ENCODE measurements at regions not wholly inside any gene's neighbourhood (a gene's known extent, or its start where the extent isn't known, plus 50 kb on each side); places are given as distances from the start of the nearest gene placed in this dataset.
"Not testable (repeated sequence)": the region's sequence is repeated elsewhere in the genome, so short reads cannot be mapped to it uniquely, and the experiment has no call there.

DNA sequence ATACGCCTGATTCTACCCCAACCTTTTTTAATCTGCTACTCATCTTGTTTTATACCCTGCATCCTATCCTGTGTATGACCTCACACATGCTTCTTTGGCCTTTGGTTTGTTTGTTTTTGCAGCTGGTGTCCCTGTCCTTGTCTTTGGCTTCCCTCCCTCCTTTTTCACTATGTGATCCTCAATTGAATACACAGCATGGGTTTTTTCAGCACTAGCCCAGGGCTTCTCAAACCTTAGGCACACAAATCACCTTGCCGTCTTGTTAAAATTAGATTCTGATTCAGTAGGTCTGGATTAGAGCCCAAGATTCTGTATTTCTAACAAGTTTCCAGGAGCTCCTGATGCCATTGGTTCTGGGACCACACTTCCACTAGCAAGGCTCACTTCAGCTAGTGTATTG is 321.5 kb upstream of the MAN1A1 start:
- TF ChIP-seq, protein P1, sequence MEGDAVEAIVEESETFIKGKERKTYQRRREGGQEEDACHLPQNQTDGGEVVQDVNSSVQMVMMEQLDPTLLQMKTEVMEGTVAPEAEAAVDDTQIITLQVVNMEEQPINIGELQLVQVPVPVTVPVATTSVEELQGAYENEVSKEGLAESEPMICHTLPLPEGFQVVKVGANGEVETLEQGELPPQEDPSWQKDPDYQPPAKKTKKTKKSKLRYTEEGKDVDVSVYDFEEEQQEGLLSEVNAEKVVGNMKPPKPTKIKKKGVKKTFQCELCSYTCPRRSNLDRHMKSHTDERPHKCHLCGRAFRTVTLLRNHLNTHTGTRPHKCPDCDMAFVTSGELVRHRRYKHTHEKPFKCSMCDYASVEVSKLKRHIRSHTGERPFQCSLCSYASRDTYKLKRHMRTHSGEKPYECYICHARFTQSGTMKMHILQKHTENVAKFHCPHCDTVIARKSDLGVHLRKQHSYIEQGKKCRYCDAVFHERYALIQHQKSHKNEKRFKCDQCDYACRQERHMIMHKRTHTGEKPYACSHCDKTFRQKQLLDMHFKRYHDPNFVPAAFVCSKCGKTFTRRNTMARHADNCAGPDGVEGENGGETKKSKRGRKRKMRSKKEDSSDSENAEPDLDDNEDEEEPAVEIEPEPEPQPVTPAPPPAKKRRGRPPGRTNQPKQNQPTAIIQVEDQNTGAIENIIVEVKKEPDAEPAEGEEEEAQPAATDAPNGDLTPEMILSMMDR (IDR thresholded peaks at IDR 0.05; ENCODE audit: unreplicated experiment), result no peak
- H3K4me1 Mint-ChIP-seq (ENCODE audit: unreplicated experiment), result peaks cover 14% of the 10 kb centered on the region
- no peak overlapping the region for H3K27ac Mint-ChIP-seq (ENCODE audit: unreplicated experiment)
- no peaks in the 10 kb centered on the region for H3K9me3 Mint-ChIP-seq (ENCODE audit: unreplicated experiment)
- H3K4me3 Mint-ChIP-seq (ENCODE audit: unreplicated experiment), result no peak overlapping the region
- H3K27me3 Mint-ChIP-seq (ENCODE audit: unreplicated experiment), result peaks cover 4% of the 10 kb centered on the region
- no peaks in the 10 kb centered on the region for H3K36me3 Mint-ChIP-seq (ENCODE audit: low read depth, unreplicated experiment)
- DNase-seq (ENCODE audit: low spot score), result no peak

DNA sequence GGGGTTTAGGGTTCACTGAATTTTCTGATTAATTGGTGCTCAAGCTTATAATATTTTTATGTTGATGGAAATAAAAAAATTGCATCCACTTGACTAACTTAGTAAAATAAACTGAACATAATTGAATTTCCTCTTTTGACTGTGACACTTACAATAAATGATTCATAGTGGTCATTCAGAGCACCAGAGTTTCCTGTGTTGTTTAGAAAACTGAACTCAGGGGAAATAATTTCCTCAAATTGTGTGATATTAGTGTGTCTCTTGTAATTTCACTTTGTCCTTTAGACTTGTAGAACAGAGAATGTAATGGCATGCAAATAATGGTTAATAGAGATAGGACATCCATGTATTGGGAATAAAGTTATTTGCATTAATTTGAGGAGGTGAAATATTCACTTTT is 319.7 kb upstream of the MAN1A1 start:
- no peaks in the 10 kb centered on the region for H3K36me3 Mint-ChIP-seq (ENCODE audit: low read depth, unreplicated experiment)
- TF ChIP-seq, protein P1 (IDR thresholded peaks at IDR 0.05; ENCODE audit: unreplicated experiment), result no peak
- H3K9me3 Mint-ChIP-seq (ENCODE audit: unreplicated experiment), result no peaks in the 10 kb centered on the region
- H3K4me1 Mint-ChIP-seq (ENCODE audit: unreplicated experiment), result peaks cover 14% of the 10 kb centered on the region
- H3K4me3 Mint-ChIP-seq (ENCODE audit: unreplicated experiment), result no peak overlapping the region
- no peak overlapping the region for H3K27ac Mint-ChIP-seq (ENCODE audit: unreplicated experiment)
- peaks cover 3% of the 10 kb centered on the region for H3K27me3 Mint-ChIP-seq (ENCODE audit: unreplicated experiment)
- no peak for DNase-seq (ENCODE audit: low spot score)

DNA sequence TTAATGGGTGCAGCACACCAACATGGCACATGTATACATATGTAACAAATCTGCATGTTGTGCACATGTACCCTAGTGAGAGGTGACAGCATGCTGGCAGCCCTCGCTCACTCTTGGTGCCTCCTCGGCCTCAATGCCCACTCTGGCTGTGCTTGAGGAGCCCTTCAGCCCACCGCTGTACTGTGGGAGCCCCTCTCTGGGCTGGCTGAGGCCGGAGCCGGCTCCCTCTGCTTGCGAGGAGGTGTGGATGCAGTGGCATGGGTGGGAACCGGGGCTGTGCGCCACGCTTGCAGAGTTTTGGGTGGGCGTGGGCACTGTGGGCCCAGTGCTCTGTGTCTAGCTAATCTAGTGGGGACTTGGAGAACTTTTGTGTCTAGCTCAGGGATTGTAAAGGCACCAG is 315.9 kb upstream of the MAN1A1 start:
- H3K4me3 Mint-ChIP-seq (ENCODE audit: unreplicated experiment); H3K27me3 Mint-ChIP-seq (ENCODE audit: unreplicated experiment); H3K9me3 Mint-ChIP-seq (ENCODE audit: unreplicated experiment); DNase-seq (ENCODE audit: low spot score); H3K27ac Mint-ChIP-seq (ENCODE audit: unreplicated experiment); H3K36me3 Mint-ChIP-seq (ENCODE audit: low read depth, unreplicated experiment); H3K4me1 Mint-ChIP-seq (ENCODE audit: unreplicated experiment): not testable (repeated sequence)

DNA sequence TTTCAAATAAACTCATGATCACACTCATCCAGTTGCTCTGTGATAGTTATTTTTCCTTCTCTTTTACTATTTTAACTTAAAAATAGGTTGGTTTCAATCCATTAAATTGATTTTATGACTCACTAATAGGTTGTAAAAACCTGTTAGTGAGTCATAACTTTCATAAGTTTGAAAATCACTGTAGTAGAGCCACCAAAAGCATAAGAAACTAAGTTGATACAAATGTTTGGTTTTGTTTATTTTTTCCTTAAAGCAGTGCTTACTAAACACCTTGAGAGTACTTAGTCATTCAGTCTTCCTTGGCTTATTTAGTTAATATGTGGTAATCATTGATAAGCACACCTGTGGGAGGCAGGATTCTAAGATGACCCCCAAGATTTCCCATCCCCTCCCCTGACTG is 312.1 kb upstream of the MAN1A1 start:
- Mint-ChIP-seq H3K4me3 (ENCODE audit: unreplicated experiment) (no peak overlapping the region), H3K27ac (ENCODE audit: unreplicated experiment) (no peak overlapping the region), H3K9me3 (ENCODE audit: unreplicated experiment) (no peaks in the 10 kb centered on the region), H3K36me3 (ENCODE audit: low read depth, unreplicated experiment) (no peaks in the 10 kb centered on the region), H3K27me3 (ENCODE audit: unreplicated experiment) (peaks cover 3% of the 10 kb centered on the region), H3K4me1 (ENCODE audit: unreplicated experiment) (no peaks in the 10 kb centered on the region)
- TF ChIP-seq, protein P1 (IDR thresholded peaks at IDR 0.05; ENCODE audit: unreplicated experiment), result no peak
- DNase-seq (ENCODE audit: low spot score), result no peak

DNA sequence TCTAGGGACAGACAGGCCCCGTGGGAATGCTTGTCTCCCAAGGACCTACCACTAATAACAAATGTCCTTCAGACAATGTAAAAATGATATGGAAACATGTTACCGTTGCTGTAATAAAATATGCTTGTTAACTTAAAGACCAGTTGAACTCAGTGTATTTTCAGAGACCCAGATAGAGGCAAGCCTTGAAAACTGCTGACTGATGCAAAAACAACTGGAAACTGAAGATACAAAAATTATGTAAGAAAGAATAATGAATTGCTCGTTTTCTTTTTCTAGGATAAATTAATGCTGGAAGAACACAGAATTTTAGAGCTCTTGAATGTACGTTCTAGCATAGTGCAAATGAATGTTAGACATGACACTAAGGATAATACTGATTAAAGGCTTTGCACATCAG is 311.5 kb upstream of the MAN1A1 start:
- Mint-ChIP-seq H3K9me3 (ENCODE audit: unreplicated experiment) (no peaks in the 10 kb centered on the region), H3K4me1 (ENCODE audit: unreplicated experiment) (no peaks in the 10 kb centered on the region)

More for the DNA sequence above, 311.5 kb upstream of the MAN1A1 start:
- Mint-ChIP-seq H3K27ac (ENCODE audit: unreplicated experiment) (no peak overlapping the region), H3K27me3 (ENCODE audit: unreplicated experiment) (peaks cover 3% of the 10 kb centered on the region), H3K36me3 (ENCODE audit: low read depth, unreplicated experiment) (no peaks in the 10 kb centered on the region), H3K4me3 (ENCODE audit: unreplicated experiment) (no peak overlapping the region)
- no peak for DNase-seq (ENCODE audit: low spot score)
- TF ChIP-seq, protein P1 (IDR thresholded peaks at IDR 0.05; ENCODE audit: unreplicated experiment), result no peak

Measured in endothelial cell (in vitro differentiated cells).